GM21529 (cell line): ENCODE measurements at regions not wholly inside any gene's neighbourhood (a gene's known extent, or its start where the extent isn't known, plus 50 kb on each side); places are given as distances from the start of the nearest gene placed in this dataset.
"Not testable (repeated sequence)": the region's sequence is repeated elsewhere in the genome, so short reads cannot be mapped to it uniquely, and the experiment has no call there.

Experiments used
- ATAC-seq: cut with Tn5 transposase; IDR thresholded peaks from one replicate; pipeline ENCODE4 v1.9.1; 2021; ENCODE audit not compliant: unreplicated experiment

DNA sequence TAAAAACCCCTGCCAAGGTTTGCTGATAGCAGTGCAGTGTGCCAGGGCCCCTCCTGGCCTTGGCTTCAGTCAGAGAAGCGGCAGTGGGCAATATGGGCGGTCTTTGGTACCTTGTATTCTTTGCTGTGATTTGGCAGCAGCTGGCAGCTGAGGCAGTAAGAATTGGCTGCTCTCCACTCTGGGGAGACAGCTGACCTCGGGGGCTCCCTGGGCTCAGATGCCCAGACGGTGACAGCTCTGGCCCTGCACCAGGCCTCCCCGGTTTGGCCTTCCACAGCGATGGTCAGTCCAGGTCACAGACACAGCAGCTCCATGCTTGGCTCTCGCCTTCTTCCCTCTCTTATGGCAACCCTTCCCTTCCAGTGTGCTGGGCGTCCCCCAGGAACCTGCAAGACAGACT, 330.9 kb downstream of the BCOR start:
- no peak for ATAC-seq

DNA sequence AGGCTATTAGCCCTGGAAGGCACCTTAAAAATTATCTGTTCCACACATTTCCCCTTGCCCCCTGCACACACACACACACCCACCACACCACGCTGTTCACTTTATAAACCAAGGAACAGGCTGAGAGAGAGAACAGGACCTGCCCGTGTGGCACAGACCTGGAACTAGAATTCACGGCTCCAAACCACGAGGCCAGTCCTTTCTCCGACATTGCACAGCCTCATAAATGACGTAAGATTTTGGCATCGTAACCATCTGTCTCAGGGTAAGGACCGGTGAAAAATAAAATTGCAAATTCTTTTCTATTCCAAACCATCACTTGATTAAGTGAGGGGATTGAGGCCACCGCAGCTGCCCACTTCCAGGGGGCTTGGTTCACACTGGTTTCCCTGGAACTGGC, 330.3 kb downstream of the BCOR start:
- ATAC-seq: no peak

DNA sequence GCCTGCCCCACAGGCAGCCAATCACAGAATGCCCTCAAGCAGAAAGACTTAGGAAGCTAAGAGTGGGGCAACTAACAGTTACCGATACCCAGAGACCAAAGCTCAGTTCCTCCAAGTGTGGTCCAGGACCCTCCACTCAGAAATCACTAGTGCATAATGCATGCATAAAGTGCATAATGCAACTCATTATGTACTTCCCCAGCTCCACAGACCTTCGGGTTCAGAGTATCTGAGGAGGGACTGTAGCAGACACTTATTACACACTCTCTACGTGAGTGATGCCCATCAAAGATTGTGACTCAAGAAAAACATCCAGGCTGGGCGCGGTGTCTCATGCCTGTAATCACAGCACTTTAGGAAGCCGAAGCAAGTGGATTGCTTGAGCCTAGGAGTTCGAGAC, 328.0 kb downstream of the BCOR start:
- ATAC-seq: no peak

DNA sequence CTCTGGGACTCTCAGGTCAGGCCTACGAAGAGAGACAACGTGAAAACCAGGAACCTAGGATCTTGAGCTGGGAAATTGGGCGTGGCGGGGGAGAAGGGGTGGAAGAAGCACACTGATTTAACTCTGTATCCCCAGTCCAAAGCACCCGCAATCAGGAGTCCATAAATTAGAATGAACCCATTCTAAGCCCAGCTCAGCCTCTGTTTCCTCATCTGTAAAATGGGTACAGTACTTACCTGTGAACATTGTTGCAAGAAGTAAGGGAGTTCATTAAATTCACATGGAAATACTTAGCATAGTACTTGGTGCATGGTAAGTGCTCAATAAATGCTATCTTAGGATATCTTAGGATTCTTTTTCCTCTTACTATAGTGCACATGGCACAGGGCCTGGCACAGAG, 326.7 kb downstream of the BCOR start:
- ATAC-seq: no peak

DNA sequence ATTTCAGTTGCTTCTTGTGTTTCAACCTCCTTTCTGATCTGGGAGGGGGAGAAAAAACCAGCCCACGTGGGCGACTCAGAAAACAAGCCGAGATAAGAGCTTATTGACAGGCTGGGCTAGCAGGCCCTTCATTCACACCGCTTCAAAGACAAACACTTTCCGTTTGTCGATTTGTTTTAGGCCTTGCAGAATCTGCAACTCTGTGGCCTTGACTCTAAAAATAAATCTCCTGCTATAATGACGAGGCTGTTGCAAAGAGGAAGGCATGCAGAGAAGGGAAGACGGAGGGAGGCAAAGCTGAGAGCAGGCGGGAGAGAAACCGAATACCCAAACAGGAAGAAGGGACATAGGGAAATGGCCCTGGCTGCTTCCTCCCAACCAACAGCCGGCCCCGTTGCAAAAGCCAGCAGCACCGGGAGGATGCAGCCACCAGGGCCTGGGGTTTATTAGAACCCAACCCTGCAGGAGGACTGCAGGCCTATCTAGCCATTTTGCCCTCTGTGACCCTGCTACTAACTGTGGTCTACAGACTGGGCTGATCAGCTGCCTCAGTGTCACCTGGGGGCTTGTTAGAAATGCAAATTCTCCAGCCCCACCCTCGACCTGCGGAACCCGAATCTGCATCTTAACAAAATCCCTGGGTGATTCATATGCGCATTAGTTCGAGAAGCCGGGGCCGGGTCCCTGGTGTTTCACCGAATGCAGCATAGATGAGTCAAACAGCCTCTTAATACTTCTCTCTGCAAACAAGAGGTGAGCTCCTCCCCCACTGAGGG, 325.5 kb downstream of the BCOR start:
- no peak for ATAC-seq

DNA sequence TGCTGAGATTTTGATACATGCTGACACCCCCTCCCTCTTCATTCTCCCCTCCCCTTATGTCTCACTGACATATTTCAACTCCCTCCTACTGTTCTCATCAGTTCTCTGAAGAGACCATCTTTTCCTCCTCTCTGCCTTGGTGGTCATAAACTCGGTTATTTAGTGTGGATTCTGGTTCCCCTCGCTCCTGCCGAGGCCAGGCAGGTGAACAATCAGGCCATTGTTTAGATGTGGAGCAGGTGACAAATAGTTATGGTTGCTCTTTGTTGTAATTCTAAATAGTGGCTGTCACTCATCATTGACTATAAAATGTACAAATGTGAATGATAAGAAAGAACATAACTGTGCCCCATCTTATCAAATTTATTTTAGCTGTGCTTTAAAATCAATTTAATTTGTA, 324.6 kb downstream of the BCOR start:
- no peak for ATAC-seq

DNA sequence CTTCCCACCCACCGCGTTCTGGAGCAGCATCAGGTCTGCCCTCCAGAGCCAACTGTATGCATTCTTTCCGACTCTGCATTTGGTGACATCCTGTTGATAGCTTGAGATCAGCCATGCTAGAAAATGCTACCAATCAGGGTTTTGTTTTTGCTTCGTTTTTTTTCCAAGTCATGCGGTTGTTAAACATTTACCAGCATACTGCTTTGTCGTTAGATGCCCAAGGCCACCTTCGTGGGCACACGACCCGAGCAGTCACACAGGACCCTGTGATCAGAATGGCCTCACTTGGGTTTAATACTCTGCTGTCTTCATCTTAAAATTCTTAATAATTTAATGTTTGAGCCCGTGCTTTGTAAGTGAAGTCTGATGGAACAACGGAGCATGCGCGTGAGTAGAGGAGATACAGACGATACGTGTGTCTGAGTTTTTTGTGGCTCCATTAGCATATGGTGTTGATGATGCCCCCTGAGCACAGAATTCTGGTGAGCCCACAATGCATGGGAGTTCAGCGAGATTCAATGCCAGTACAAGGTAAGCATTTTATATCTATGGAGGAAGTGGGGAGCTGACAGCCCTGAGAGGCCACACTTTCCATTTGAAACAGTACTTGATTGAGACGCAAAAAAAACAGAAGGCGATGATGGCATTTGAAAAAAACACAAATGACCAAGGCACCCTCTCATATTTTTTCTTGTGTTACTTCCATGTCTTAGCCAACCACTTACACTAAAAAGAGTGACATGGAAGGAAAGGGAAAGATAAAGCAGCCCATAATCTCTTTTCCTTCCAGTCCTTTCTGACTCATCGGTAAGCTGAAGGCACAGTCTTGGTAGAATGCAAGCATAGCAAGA, 323.6 kb downstream of the BCOR start:
- ATAC-seq: no peak

DNA sequence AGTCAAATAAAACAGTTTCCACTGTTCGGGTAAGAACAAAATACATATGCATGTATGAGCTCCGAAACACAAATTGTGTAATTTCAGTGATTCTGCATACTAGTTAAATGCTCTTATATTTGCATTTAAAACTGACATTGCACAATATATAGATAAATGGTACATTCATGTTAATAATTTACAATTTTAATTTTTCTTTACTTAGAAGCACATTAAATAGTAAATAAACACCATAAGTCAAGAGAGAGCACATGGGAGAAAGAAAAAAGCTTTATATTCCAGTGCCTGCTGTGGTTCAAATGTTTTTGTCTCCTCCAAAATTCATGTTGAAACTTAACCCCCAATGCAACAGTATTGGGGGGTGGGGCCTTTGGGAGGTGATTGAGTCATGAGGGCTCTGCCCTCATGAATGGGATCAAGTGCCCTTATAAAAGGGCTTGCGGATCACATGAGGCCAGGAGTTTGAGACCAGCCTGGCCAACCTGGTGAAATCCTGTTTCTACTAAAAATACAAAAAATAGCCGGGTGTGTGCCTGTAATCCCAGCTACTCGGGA, 322.9 kb downstream of the BCOR start:
- no peak for ATAC-seq

DNA sequence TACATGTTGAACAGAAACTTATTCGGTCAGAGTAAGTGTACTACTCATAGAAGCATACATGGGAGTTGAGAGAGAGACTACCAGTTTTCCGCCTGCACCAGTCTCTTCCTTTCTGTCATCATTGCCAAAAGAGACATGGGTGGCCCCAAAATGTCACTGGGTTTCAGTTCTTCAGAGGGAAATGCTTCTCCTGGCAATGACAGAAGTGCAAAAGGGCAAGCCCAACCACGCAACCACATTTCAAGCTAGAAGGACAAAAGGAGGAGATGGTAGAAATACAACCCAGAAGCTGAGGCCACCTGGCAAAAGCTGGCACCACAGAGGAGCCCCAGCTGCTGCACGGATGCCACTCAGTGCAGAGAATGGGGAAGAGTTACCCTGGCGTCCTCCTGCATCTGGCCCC, 320.1 kb downstream of the BCOR start:
- ATAC-seq: no peak

DNA sequence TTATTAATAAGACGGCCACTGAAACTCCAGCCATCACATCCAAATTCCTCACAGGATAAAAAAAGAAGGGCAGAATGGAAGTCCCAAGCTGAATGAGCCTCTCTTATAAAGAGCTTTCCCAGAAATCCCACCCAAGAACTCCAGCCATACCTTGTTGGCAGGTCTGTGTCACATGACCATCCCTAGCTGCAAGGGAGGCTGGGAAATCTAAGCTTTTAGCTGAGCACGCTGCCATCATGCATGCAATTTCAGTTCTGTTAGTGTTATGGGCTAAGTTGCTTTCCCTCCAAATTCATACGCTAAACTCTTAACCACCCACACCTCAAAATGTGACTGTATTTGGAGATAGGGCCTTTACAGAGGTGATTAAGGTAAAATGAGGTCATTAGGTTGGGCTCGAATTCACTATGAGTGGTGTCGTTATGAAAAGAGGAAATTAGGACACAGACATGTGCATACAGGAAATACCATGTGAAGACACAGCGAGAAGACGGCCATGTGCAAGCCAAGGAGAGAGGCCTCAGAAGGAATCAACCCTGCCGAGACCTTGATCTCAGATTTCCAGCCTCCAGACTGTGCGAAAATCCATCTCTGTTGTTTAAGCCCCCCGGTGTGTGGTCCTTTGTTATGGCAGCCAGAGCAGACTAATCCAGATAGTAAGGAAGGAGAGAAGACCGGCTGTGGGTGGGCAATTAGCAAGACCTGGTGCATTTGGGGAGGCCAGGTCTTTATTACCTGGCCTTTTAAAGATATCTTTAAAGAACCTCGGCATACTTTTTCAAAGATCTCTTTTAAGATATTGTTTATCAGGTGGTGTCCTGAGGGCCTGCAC, 317.6 kb downstream of the BCOR start:
- no peak for ATAC-seq

DNA sequence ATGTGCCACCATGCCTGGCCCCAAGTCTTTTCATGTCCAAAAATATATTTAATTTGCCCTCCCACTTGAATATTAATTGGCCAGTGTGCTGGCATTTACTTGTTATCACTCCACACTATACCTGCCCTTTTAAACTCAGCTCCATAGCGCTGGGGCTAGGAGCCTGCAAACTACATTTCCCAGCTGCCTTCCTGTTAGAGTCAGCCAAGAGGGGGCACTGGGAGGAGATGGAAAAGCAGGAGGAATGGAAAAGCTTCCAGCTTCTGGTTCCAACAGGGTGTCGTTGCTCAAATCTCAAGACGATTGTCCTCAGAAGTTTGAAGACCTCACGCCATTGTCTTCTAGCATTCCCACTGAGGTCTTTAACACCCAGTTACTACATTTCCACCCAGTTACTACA, 315.5 kb downstream of the BCOR start:
- ATAC-seq: no peak

DNA sequence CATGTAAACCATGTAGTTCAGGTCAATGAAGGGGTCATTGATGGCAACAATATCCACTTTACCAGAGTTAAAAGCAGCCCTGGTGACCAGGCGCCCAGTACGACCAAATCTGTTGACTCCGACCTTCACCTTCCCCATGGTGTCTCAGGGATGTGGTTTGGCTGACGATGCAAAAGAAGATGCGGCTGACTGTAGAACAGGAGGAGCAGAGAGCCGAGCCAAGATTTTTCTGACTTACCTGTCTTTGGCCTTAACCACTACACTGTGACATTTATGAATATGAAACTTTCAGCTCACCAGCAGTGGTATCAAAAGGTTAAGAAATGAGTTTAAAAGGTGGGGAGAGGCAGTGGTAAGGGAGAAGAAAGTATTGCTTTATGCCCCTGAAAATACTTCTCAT, 309.8 kb downstream of the BCOR start:
- ATAC-seq: no peak

DNA sequence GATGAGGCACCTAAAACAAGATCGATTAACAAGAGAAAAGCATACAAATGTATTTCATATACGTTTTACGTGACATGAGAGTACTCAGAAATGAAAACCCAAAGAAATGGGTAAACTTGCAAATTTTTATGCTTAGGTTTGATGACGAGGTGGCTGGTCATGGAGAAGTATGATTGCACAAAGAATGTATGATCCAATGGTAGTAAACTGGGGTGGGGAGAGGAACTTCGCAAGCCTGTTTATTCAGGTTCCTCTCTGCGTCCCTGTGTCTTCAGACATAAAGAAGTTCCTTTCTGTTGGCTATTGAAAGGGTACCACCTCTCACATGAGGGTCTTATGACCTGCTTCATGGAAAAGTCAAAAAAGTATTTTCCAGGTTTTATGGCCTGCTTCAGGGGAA, 309.2 kb downstream of the BCOR start:
- no peak for ATAC-seq

DNA sequence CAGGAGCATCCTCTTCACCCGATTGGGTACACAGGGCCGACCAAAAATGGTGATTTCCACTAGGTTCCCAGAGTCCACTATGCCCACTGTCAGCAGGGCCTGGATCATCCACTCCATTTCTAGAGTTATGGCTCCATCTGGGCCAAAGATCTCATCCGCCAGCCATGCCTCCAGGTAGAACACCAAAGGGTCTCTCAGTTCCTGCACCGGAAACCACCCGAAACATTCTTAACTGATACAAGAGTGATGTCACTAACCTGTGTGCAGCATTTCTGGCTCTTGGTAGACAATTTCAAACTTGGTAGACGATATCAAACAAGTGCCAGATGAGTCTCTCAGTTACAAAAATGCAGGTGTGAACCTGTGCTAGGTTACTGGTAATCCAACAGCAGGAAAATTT, 306.1 kb downstream of the BCOR start:
- ATAC-seq: no peak

DNA sequence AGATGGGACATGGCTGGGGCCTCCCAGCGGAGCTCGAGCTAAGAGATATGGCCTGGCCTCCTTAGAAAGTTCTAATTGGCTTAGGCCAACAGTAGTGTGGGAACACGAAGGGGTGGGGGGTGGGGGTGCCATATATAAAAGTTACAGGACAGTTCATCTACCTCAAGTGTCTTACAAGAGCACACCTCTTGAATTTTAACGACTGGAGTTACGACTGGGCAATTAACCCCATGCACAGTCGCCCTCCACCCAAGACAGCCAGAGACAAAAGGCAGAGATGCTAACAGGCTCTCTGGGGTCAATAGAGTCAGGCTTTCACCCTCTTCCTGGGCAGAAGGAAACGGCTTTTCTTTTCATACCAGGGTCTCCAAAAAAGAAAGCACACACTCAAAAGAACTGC, 302.2 kb downstream of the BCOR start:
- no peak for ATAC-seq

DNA sequence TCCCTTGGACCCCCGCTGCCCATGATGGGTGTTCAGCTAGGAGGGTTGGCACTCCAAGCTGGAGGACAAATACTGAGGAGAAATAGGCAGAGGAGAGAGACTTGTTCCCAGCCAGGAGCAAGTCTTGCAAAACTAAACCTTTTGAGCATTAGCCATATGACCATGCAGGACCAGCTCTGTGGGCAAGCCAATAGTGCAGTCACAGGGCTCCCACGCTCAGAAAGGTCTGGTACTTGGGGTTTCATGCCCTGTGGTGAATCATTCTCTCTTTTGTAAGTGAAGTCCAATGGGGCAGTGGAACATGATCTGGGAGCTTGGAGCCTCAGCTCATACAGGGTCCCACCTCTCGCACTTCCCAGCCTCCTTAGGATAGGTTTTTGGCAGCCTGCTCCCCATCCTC, 300.9 kb downstream of the BCOR start:
- ATAC-seq: no peak

DNA sequence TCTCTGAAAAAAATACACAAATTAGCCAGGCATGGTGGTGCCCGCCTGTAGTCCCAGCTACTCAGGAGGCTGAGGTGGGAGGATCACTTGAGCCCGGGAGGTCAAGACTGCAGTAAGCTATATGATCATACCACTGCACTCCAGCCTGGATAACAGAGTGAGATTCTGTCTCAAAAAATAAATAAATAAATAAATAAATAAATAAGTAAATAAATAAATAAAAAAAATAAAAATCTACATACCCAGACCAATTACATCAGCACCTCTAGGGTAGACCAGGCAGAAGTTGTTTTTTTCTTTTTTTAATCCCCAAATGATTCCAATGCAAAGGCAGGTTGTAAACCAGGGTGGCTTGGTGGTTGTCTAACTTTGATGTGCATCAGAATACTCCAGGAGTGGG, 299.3 kb downstream of the BCOR start:
- ATAC-seq: not testable (repeated sequence)

DNA sequence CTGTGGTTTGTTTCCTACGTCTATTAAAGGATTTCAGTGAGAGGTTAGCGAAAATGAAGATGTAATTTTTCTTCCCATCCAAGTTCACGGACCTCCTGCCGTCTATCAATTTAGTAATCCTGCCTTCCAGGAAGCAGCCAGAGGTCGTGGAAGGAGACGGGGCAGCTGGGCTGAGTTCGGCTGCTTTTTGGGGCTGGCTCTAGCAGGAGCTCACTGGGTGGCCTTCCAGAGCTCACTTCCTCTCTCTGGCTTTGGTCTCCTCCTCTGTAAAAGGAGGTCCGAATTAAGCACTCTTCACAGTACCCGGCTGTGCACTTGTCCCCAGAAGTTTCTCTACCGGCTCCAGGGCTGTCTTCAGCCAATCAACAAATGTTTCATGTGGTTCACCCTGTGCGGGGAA, 295.4 kb downstream of the BCOR start:
- no peak for ATAC-seq

DNA sequence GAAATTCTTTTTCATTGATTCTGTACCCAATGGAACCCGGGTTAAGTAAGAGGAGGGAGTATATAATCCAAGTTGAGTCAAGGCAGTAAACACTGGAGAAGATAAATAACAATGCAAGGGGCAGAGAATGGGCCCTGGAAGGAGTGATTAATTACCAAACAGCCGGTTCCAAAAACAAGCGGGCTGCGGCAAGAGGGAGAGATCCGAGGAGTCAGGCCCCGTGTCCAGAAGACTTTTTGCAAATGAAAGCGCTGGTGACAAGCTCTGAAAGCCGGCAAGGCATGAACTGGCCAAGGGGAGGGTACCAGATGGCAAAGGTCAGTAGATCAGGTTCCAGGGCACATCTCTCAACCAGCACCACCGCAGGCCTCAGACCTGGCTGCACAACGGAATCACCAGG, 294.9 kb downstream of the BCOR start:
- no peak for ATAC-seq

DNA sequence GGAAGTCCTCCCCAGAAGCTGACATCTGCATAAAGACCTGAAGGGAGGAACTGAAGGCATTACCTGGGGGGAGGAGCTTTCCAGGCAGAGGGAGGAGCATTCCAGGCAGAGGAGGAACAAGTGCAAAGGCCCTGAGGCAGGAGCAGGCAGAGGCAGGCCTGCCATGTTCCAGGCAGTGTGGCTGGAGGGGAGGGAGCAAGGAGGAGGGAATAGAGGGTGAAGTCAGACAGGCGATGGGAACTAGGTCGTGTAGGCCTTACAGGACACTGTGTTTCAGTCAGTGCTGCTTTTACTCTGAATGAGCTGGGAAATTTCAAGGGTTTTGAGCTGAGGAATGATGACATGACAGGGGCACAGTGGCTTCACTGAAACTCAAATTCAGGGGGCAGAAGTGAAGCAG, 292.7 kb downstream of the BCOR start:
- ATAC-seq: no peak

DNA sequence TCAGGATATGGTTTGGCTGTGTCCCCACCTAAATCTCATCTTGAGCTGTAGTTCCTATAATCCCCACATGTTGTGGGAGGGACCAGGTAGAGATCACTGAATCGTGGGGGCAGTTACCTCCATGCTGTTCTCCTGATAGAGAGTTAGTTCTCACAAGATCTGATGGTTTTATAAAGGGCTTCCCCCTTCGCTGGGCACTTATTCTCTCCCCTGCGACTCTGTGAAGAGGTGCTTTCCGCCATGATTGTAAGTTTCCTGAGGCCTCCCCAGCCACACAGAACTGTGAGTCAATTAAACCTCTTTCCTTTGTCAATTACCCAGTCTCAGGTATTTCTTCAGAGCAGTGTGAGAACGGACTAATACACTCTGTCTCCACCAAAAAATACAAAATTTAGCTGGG, 291.9 kb downstream of the BCOR start:
- ATAC-seq: no peak
